ENCODE measurements at regions not wholly inside any gene's neighbourhood (a gene's known extent, or its start where the extent isn't known, plus 50 kb on each side); places are given as distances from the start of the nearest gene placed in this dataset.
A peak's percentile ranks its signal among the peaks of the same experiment; 100 is the strongest.

DNA sequence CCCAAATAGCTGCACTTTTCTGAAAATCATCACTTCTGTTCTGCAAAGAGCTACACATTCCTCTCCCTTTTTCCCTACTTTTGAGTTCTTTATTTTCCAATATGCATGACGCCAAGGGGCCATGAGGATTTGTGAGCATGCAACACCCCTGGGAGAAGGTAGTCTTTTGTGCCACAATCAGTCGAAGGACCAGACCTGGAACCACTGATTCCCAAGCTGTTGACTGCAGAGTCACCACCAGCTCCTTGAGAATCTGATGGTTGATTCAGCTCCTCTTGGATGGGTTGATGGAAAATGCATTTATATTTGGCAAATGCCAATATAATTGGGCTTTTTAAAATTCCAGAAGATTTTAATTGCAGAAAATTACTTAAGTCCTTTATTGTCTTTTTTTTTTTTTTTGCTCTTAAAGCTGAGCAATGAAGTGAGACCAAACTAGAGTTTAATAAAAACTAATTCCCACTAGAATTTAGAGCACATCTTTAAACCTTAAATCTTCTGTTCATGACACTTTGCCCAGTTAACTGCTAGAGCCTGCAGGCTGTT lies 554.1 kb downstream of the TNS3 start:
- Histone ChIP-seq H3K27ac (no peak overlapping the region), H3K4me3 (no peak overlapping the region), H3K9me3 (peaks cover 0 to 3% (median 0%) of the 10 kb centered on the region in 11 donors), H3K4me1 (peaks cover 0 to 43% (median 7%) of the 10 kb centered on the region in 9 donors), H3K36me3 (no peaks in the 10 kb centered on the region), H3K27me3 (no peaks in the 10 kb centered on the region)
- DNase-seq (no peak), ATAC-seq (no peak)
- whole genome bisulfite sequencing, 2 donors, result 84 to 89% methylated on average over 2 of the region's 2 CpGs
- TF ChIP-seq, protein P1, sequence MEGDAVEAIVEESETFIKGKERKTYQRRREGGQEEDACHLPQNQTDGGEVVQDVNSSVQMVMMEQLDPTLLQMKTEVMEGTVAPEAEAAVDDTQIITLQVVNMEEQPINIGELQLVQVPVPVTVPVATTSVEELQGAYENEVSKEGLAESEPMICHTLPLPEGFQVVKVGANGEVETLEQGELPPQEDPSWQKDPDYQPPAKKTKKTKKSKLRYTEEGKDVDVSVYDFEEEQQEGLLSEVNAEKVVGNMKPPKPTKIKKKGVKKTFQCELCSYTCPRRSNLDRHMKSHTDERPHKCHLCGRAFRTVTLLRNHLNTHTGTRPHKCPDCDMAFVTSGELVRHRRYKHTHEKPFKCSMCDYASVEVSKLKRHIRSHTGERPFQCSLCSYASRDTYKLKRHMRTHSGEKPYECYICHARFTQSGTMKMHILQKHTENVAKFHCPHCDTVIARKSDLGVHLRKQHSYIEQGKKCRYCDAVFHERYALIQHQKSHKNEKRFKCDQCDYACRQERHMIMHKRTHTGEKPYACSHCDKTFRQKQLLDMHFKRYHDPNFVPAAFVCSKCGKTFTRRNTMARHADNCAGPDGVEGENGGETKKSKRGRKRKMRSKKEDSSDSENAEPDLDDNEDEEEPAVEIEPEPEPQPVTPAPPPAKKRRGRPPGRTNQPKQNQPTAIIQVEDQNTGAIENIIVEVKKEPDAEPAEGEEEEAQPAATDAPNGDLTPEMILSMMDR (IDR thresholded peaks at IDR 0.05), result no peak
- intact Hi-C loops (cut with DNase I), result loop anchor here in 1 of 10 donors (10.0 kb wide), 1 partner anchor 227 kb away; no protein-coding TSS in a partner anchor

DNA sequence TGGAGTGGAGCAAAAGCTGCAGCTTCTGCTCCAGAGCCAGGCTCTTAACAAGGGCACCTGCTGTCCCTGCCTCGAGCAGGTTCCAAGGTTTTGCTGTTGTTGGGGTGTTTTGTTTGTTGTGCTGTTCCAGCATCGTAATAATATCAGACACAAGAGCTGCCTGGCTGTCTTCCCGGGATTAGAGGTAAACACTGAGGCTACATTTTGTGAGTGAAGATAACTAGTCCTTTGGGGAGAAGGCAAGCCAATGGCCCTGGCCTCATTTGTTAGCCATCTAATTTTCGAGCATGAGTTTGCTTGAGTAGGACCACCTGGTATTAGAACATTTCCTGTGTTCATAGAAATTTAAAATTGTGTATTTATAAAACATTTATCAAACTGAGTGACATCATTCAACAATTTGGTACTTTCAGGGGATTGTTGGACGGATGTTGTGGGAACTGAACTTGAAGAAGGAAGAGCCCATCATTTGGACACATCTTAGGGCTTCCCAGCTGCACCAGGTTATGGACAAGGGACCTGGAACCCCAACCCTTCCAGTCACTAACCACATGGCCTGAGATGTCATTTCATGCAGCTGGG lies 555.0 kb downstream of the TNS3 start:
- peaks cover 0 to 35% (median 7%) of the 10 kb centered on the region in 9 donors for H3K4me1 ChIP-seq
- DNase-seq (peak; percentile 13 to 58), ATAC-seq (peak; percentile 43 to 93 (median 62))
- no peaks in the 10 kb centered on the region for H3K36me3 ChIP-seq
- peak overlapping the region in 1 of 10 donors; percentile 31 for H3K27ac ChIP-seq
- intact Hi-C loops (cut with DNase I), result loop anchor here in 1 of 10 donors (10.0 kb wide), 1 partner anchor 228 kb away; no protein-coding TSS in a partner anchor
- no peak overlapping the region for H3K4me3 ChIP-seq
- no peaks in the 10 kb centered on the region for H3K27me3 ChIP-seq
- H3K9me3 ChIP-seq, result peaks cover 0 to 3% (median 0%) of the 10 kb centered on the region in 11 donors
- WGBS, 2 donors, result 36 to 37% methylated on average over 5 of the region's 5 CpGs
- TF ChIP-seq, protein P1 (IDR thresholded peaks at IDR 0.05), result no peak

DNA sequence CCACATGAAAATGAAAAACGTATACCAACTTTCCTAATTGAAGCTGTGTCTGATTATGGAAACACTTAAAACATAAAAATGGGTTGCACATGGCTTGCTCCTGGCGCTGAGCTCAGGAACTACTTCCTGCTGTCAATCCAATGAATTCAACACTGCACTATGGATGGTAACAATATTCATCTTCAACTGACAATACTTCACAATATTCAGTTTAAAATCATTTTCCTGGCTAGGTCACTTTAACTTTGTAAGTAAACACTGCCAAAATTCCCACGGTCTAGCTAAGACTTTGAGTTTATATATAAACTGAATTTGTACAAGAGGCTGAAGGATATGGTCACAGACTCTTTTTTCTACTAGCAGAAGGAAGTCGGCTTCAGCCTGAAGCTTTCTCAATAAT lies 556.9 kb downstream of the TNS3 start:
- H3K9me3 ChIP-seq, result peaks cover 0 to 3% (median 0%) of the 10 kb centered on the region in 11 donors
- DNase-seq (no peak), ATAC-seq (no peak)
- TF ChIP-seq, protein P1 (IDR thresholded peaks at IDR 0.05), result no peak
- no peaks in the 10 kb centered on the region for H3K27me3 ChIP-seq
- WGBS, 2 donors, result 55 to 59% methylated on average over 4 of the region's 4 CpGs
- peak overlapping the region in 1 of 10 donors; percentile 40 for H3K27ac ChIP-seq
- peaks cover 0 to 35% (median 7%) of the 10 kb centered on the region in 9 donors for H3K4me1 ChIP-seq
- intact Hi-C loops (cut with DNase I), result loop anchor here in 1 of 10 donors (10.0 kb wide), 1 partner anchor 230 kb away; no protein-coding TSS in a partner anchor
- H3K36me3 ChIP-seq, result no peaks in the 10 kb centered on the region
- H3K4me3 ChIP-seq, result no peak overlapping the region

- no peak for DNase-seq
- Histone ChIP-seq H3K27ac (no peak overlapping the region), H3K4me1 (no peaks in the 10 kb centered on the region), H3K9me3 (peaks cover 0 to 11% (median 0%) of the 10 kb centered on the region in 11 donors), H3K27me3 (no peaks in the 10 kb centered on the region), H3K36me3 (no peaks in the 10 kb centered on the region), H3K4me3 (no peak overlapping the region)
- TF ChIP-seq, protein P1 (IDR thresholded peaks at IDR 0.05), result no peak
- WGBS, 2 donors, result 83 to 97% methylated on average over 1 of the region's 1 CpG
- intact Hi-C loops (cut with DNase I), result loop anchor here in 1 of 10 donors (10.0 kb wide), 1 partner anchor 66 kb away; no protein-coding TSS in a partner anchor
- no peak for ATAC-seq
Measured at GRCh38 chr7:47008461-47008860, 573.5 kb downstream of the TNS3 start.
